OCI-LY1 (cell line): ENCODE measurements at regions not wholly inside any gene's neighbourhood (a gene's known extent, or its start where the extent isn't known, plus 50 kb on each side); places are given as distances from the start of the nearest gene placed in this dataset.

ENCODE experiments used
- H2AFZ ChIP-seq: fragments of 200-600 bp; sonication (generic), shearing (Covaris generic); 2 replicates; pipeline ENCODE4 v1.6.0; 2014; ENCODE audit warnings: antibody characterized with exemption, mild to moderate bottlenecking, low read length
- H3F3A ChIP-seq: fragments of 200-600 bp; sonication (generic), shearing (Covaris generic); 2 replicates; pipeline ENCODE4 v1.6.0; 2014; ENCODE audit warnings: mild to moderate bottlenecking, antibody characterized with exemption, low read length, moderate library complexity; ENCODE audit not compliant: insufficient read depth
- H3K27ac ChIP-seq: fragments of 200-600 bp; sonication (generic); 2 replicates; pipeline ENCODE4 v1.5.1; 2014; ENCODE audit warnings: low read length, mixed run types, mild to moderate bottlenecking, low read depth; ENCODE audit not compliant: poor library complexity, severe bottlenecking
- H3K27me3 ChIP-seq: fragments of 200-600 bp; sonication (generic); 2 replicates; pipeline ENCODE4 v1.6.0; 2014; ENCODE audit warnings: antibody characterized with exemption, mild to moderate bottlenecking, low read length, moderate library complexity; ENCODE audit not compliant: insufficient read depth
- H3K36me3 ChIP-seq: fragments of 200-600 bp; sonication (generic); 2 replicates; pipeline ENCODE4 v1.6.1; 2014; ENCODE audit warnings: mild to moderate bottlenecking, antibody characterized with exemption, low read length, moderate library complexity, mixed read lengths; ENCODE audit not compliant: insufficient read depth
- H3K4me1 ChIP-seq: fragments of 200-600 bp; sonication (generic); 2 replicates; pipeline ENCODE4 v1.5.1; 2014; ENCODE audit warnings: mild to moderate bottlenecking, low read length, moderate library complexity; ENCODE audit not compliant: insufficient read depth, severe bottlenecking
- H3K4me2 ChIP-seq: fragments of 200-600 bp; sonication (generic), shearing (Covaris generic); 2 replicates; pipeline ENCODE4 v1.6.1; 2014; ENCODE audit warnings: low read length
- H3K4me3 ChIP-seq: fragments of 200-600 bp; sonication (generic); 2 replicates; pipeline ENCODE4 v1.5.1; 2014; ENCODE audit warnings: low read length, low read depth, mild to moderate bottlenecking, mixed read lengths; ENCODE audit not compliant: poor library complexity, severe bottlenecking
- H3K79me2 ChIP-seq: fragments of 200-600 bp; shearing (Covaris generic); 2 replicates; pipeline ENCODE4 v1.6.1; 2016; ENCODE audit warnings: mixed run types, low read length, mixed read lengths; ENCODE audit not compliant: insufficient read depth
- H3K9ac ChIP-seq: fragments of 200-600 bp; sonication (generic), shearing (Covaris generic); 2 replicates; pipeline ENCODE4 v1.6.1; 2014; ENCODE audit warnings: mild to moderate bottlenecking, low read length, mixed read lengths
- H3K9me2 ChIP-seq: fragments of 200-600 bp; sonication (generic), shearing (Covaris generic); 2 replicates; pipeline ENCODE4 v1.6.1; 2014; ENCODE audit warnings: low read depth, mild to moderate bottlenecking, low read length, mixed read lengths
- H3K9me3 ChIP-seq: fragments of 200-600 bp; shearing (Covaris generic); 2 replicates; pipeline ENCODE4 v1.6.1; 2014; ENCODE audit warnings: low read length, mixed read lengths
- H4K20me1 ChIP-seq: fragments of 200-600 bp; sonication (generic), shearing (Covaris generic); 2 replicates; pipeline ENCODE4 v1.6.0; 2016; ENCODE audit warnings: mild to moderate bottlenecking, low read length; ENCODE audit not compliant: insufficient read depth
- CTCF ChIP-seq: fragments of 200-600 bp; sonication (generic), shearing (Covaris generic); IDR thresholded peaks from 2 replicates; pipeline ENCODE4 v1.5.1; 2017; ENCODE audit warnings: mild to moderate bottlenecking, antibody characterized with exemption, low read length, moderate library complexity, mixed read lengths
- EZH2 ChIP-seq: fragments of 200-600 bp; sonication (generic), shearing (Covaris generic); IDR thresholded peaks from 2 replicates; pipeline ENCODE4 v1.8.0; 2017; ENCODE audit warnings: borderline replicate concordance, mixed run types, mild to moderate bottlenecking, antibody characterized with exemption, low read length, moderate library complexity, mixed read lengths

GRCh38 chr13:77381059-77381458 lies 54.2 kb upstream of the MYCBP2 start:
- Histone ChIP-seq H3K27me3 (no peaks in the 10 kb centered on the region; the same call in 1 of the 2 replicates), H3K79me2 (no peaks in the 10 kb centered on the region), H3K9ac (no peak overlapping the region), H3K4me1 (no peaks in the 10 kb centered on the region), H4K20me1 (no peaks in the 10 kb centered on the region), H3K9me3 (no peaks in the 10 kb centered on the region), H3K9me2 (no peaks in the 10 kb centered on the region), H3K27ac (no peak overlapping the region), H3K4me3 (no peak overlapping the region), H3F3A (no peaks in the 10 kb centered on the region), H2AFZ (no peak overlapping the region), H3K4me2 (no peak overlapping the region), H3K36me3 (no peaks in the 10 kb centered on the region)
- TF ChIP-seq CTCF (no peak), EZH2 (no peak)

GRCh38 chr13:77379508-77379907 lies 52.6 kb upstream of the MYCBP2 start:
- no peaks in the 10 kb centered on the region for H3K79me2 ChIP-seq
- H3K9me2 ChIP-seq = no peaks in the 10 kb centered on the region
- H3K4me1 ChIP-seq = no peaks in the 10 kb centered on the region
- no peaks in the 10 kb centered on the region for H3K36me3 ChIP-seq
- no peak overlapping the region for H3K27ac ChIP-seq
- H3K9me3 ChIP-seq = no peaks in the 10 kb centered on the region
- TF ChIP-seq CTCF = no peak
- TF ChIP-seq EZH2 = no peak
- H2AFZ ChIP-seq = no peak overlapping the region
- H3K9ac ChIP-seq = no peak overlapping the region
- no peaks in the 10 kb centered on the region for H3K27me3 ChIP-seq
- no peaks in the 10 kb centered on the region for H4K20me1 ChIP-seq
- H3F3A ChIP-seq = no peaks in the 10 kb centered on the region
- H3K4me2 ChIP-seq = no peak overlapping the region
- H3K4me3 ChIP-seq = no peak overlapping the region

- no peaks in the 10 kb centered on the region for H3F3A ChIP-seq
- H2AFZ ChIP-seq = no peak overlapping the region
- H3K4me1 ChIP-seq = no peaks in the 10 kb centered on the region
- H3K27me3 ChIP-seq = no peaks in the 10 kb centered on the region
- H3K27ac ChIP-seq = no peak overlapping the region
- no peaks in the 10 kb centered on the region for H3K36me3 ChIP-seq
- no peaks in the 10 kb centered on the region for H3K79me2 ChIP-seq
- H3K9ac ChIP-seq = no peak overlapping the region
- TF ChIP-seq CTCF = no peak
- TF ChIP-seq EZH2 = no peak
- H3K4me3 ChIP-seq = no peak overlapping the region
- H3K4me2 ChIP-seq = no peak overlapping the region
- no peaks in the 10 kb centered on the region for H3K9me2 ChIP-seq
- no peaks in the 10 kb centered on the region for H3K9me3 ChIP-seq
- no peaks in the 10 kb centered on the region for H4K20me1 ChIP-seq
Measured at GRCh38 chr13:77378662-77379061, 51.8 kb upstream of the MYCBP2 start.
